ENCODE measurements at regions not wholly inside any gene's neighbourhood (a gene's known extent, or its start where the extent isn't known, plus 50 kb on each side); places are given as distances from the start of the nearest gene placed in this dataset.

- peak; percentile 82 for TF ChIP-seq REST (IDR thresholded peaks at IDR 0.05; ENCODE audit: borderline replicate concordance)
- TF ChIP-seq REST (CRISPR knock-in tag; IDR thresholded peaks at IDR 0.05; ENCODE audit: low read depth) = no peak
- TF ChIP-seq EP300 (IDR thresholded peaks at IDR 0.05; ENCODE audit: low read length) = 0 out of 2 replicates have a peak, but pooled peaks have one; percentile 12
- no peak for TF ChIP-seq TRIM24 (IDR thresholded peaks at IDR 0.05)
- no peak for TF ChIP-seq NCOA6 (IDR thresholded peaks at IDR 0.05)
- TF ChIP-seq TEAD4 (IDR thresholded peaks at IDR 0.05; ENCODE audit: low read length) = 0 out of 2 replicates have a peak, but pooled peaks have one; percentile 36
- TF ChIP-seq TEAD4 (CRISPR knock-in tag; IDR thresholded peaks at IDR 0.05; ENCODE audit: borderline replicate concordance) = no peak
- no peak for TF ChIP-seq XRCC4 (IDR thresholded peaks at IDR 0.05; ENCODE audit: extremely low read depth, insufficient read depth, insufficient read length)
- no peak for TF ChIP-seq DLX4 (CRISPR knock-in tag; IDR thresholded peaks at IDR 0.05)
- no peak for TF ChIP-seq HDAC6 (IDR thresholded peaks at IDR 0.05; ENCODE audit: low read depth, low read length)
- TF ChIP-seq SIN3B (IDR thresholded peaks at IDR 0.05; ENCODE audit: low read depth) = no peak
- no peak for TF ChIP-seq ZNF79 (CRISPR knock-in tag; IDR thresholded peaks at IDR 0.05; ENCODE audit: low read depth)
- peak; percentile 9 for TF ChIP-seq TBP (optimal IDR thresholded peaks at IDR 0.05; ENCODE audit: low read depth, low read length)
- TF ChIP-seq, protein P1, sequence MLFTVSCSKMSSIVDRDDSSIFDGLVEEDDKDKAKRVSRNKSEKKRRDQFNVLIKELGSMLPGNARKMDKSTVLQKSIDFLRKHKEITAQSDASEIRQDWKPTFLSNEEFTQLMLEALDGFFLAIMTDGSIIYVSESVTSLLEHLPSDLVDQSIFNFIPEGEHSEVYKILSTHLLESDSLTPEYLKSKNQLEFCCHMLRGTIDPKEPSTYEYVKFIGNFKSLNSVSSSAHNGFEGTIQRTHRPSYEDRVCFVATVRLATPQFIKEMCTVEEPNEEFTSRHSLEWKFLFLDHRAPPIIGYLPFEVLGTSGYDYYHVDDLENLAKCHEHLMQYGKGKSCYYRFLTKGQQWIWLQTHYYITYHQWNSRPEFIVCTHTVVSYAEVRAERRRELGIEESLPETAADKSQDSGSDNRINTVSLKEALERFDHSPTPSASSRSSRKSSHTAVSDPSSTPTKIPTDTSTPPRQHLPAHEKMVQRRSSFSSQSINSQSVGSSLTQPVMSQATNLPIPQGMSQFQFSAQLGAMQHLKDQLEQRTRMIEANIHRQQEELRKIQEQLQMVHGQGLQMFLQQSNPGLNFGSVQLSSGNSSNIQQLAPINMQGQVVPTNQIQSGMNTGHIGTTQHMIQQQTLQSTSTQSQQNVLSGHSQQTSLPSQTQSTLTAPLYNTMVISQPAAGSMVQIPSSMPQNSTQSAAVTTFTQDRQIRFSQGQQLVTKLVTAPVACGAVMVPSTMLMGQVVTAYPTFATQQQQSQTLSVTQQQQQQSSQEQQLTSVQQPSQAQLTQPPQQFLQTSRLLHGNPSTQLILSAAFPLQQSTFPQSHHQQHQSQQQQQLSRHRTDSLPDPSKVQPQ (CRISPR knock-in tag; IDR thresholded peaks at IDR 0.05; ENCODE audit: borderline replicate concordance) = no peak
- TF ChIP-seq HCFC1 (IDR thresholded peaks at IDR 0.05; ENCODE audit: low read depth, low read length) = 0 out of 2 replicates have a peak, but pooled peaks have one; percentile 13
- peak; percentile 92 for TF ChIP-seq DEAF1 (CRISPR knock-in tag; IDR thresholded peaks at IDR 0.05)
- peak; percentile 91 to 95 for TF ChIP-seq RAD21 (CRISPR knock-in tag; conservative IDR thresholded peaks at IDR 0.05 in 1 of 2, IDR thresholded peaks at IDR 0.05 in 1 of 2)
Measured at GRCh38 chr1:233440951-233441401, 113.5 kb downstream of the MAP3K21 start (continued).
